OCI-LY7 (cell line): ENCODE measurements at regions not wholly inside any gene's neighbourhood (a gene's known extent, or its start where the extent isn't known, plus 50 kb on each side); places are given as distances from the start of the nearest gene placed in this dataset.

Source experiments
- BruUV-seq: library from RNA; stranded (reverse); fragments of 400-500 nt; replicated peaks from 2 replicates; lab custom pipeline; 2021; lab: Mats Ljungman, UMichigan
- CTCF ChIA-PET: fragments of 300-600 bp; sonication (Branson Sonifier 250); formaldehyde crosslinking; loops from one replicate; lab custom pipeline; 2022; ENCODE audit warnings: antibody characterized with exemption; ENCODE audit not compliant: unreplicated experiment; lab: Charles Lee
- POLR2A ChIA-PET: fragments of 300-600 bp; sonication (Branson Sonifier 250); formaldehyde crosslinking; loops from one replicate; lab custom pipeline; 2022; ENCODE audit warnings: antibody characterized with exemption; lab: Charles Lee
- DNase-seq: peaks from one replicate; pipeline ENCODE4 v3.0.0-alpha.2; 2015; ENCODE audit warnings: low spot score
- H2AFZ ChIP-seq: fragments of 200-600 bp; sonication (generic), shearing (Covaris generic); 2 replicates; pipeline ENCODE4 v1.6.1; 2014; ENCODE audit warnings: mild to moderate bottlenecking, antibody characterized with exemption, low read length, moderate library complexity
- H3K27ac ChIP-seq: fragments of 200-600 bp; sonication (generic); 2 replicates; pipeline ENCODE4 v1.5.1; 2014; ENCODE audit warnings: mixed run types, low read depth, mild to moderate bottlenecking, moderate library complexity, low read length, inconsistent platforms; ENCODE audit not compliant: poor library complexity, severe bottlenecking
- H3K36me3 ChIP-seq: fragments of 200-600 bp; sonication (generic); 2 replicates; pipeline ENCODE4 v1.6.1; 2014; ENCODE audit warnings: mild to moderate bottlenecking, antibody characterized with exemption, low read length, moderate library complexity, mixed read lengths; ENCODE audit not compliant: insufficient read depth
- H3K4me1 ChIP-seq: fragments of 200-600 bp; sonication (generic); 2 replicates; pipeline ENCODE4 v1.5.1; 2014; ENCODE audit warnings: mild to moderate bottlenecking, low read length; ENCODE audit not compliant: insufficient read depth, poor library complexity, severe bottlenecking
- H3K4me2 ChIP-seq: fragments of 200-600 bp; sonication (generic); 2 replicates; pipeline ENCODE4 v1.6.1; 2014; ENCODE audit warnings: mild to moderate bottlenecking, low read length
- H3K4me3 ChIP-seq: fragments of 200-600 bp; sonication (generic); 2 replicates; pipeline ENCODE4 v1.5.1; 2014; ENCODE audit warnings: mild to moderate bottlenecking, low read depth, low read length; ENCODE audit not compliant: poor library complexity, severe bottlenecking
- H3K79me2 ChIP-seq: fragments of 200-600 bp; sonication (generic); 2 replicates; pipeline ENCODE4 v1.6.1; 2016; ENCODE audit warnings: low read depth, mild to moderate bottlenecking, low read length, moderate library complexity, mixed read lengths; ENCODE audit not compliant: insufficient read depth
- H3K9me2 ChIP-seq: fragments of 200-600 bp; sonication (generic); 2 replicates; pipeline ENCODE4 v1.6.1; 2016; ENCODE audit warnings: mild to moderate bottlenecking, low read length, mixed read lengths; ENCODE audit not compliant: insufficient read depth
- H3K9me3 ChIP-seq: fragments of 200-600 bp; sonication (generic); 2 replicates; pipeline ENCODE4 v1.6.1; 2014; ENCODE audit warnings: mild to moderate bottlenecking, mixed run types, low read length, mixed read lengths
- H4K20me1 ChIP-seq: fragments of 200-600 bp; sonication (generic); 2 replicates; pipeline ENCODE4 v1.6.1; 2014; ENCODE audit warnings: mild to moderate bottlenecking, antibody characterized with exemption, low read length, moderate library complexity, mixed read lengths; ENCODE audit not compliant: insufficient read depth
- EZH2phosphoT487 ChIP-seq: fragments of 200-600 bp; sonication (generic); IDR thresholded peaks from 2 replicates; pipeline ENCODE4 v1.6.1; 2018; ENCODE audit warnings: low read depth, borderline replicate concordance, mild to moderate bottlenecking, mixed run types, antibody characterized with exemption, low read length, moderate library complexity, mixed read lengths
- intact Hi-C: fragments of 100-400 bp; cut with micrococcal nuclease; formaldehyde crosslinking; loops from one replicate; pipeline ENCODE4 v1.10.0; 2022; ENCODE audit not compliant: unreplicated experiment
- TF ChIP-seq, protein P1 (sequence below): fragments of 200-600 bp; sonication (generic); conservative IDR thresholded peaks from 2 replicates; pipeline ENCODE4 v1.5.1; 2014; ENCODE audit warnings: mild to moderate bottlenecking, antibody characterized with exemption, low read length, moderate library complexity, mixed read lengths

GRCh38 chr2:158041400-158041799 lies 60.3 kb upstream of the UPP2 start:
- H3K9me3 ChIP-seq = no peaks in the 10 kb centered on the region
- H3K4me1 ChIP-seq = no peaks in the 10 kb centered on the region
- H2AFZ ChIP-seq = no peak overlapping the region
- TF ChIP-seq, protein P1, sequence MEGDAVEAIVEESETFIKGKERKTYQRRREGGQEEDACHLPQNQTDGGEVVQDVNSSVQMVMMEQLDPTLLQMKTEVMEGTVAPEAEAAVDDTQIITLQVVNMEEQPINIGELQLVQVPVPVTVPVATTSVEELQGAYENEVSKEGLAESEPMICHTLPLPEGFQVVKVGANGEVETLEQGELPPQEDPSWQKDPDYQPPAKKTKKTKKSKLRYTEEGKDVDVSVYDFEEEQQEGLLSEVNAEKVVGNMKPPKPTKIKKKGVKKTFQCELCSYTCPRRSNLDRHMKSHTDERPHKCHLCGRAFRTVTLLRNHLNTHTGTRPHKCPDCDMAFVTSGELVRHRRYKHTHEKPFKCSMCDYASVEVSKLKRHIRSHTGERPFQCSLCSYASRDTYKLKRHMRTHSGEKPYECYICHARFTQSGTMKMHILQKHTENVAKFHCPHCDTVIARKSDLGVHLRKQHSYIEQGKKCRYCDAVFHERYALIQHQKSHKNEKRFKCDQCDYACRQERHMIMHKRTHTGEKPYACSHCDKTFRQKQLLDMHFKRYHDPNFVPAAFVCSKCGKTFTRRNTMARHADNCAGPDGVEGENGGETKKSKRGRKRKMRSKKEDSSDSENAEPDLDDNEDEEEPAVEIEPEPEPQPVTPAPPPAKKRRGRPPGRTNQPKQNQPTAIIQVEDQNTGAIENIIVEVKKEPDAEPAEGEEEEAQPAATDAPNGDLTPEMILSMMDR = no peak
- no peak for TF ChIP-seq EZH2phosphoT487
- no peak overlapping the region for H3K27ac ChIP-seq
- POLR2A ChIA-PET = no interaction called here
- no peaks in the 10 kb centered on the region for H3K9me2 ChIP-seq
- no peak overlapping the region for H3K4me2 ChIP-seq
- DNase-seq = no peak
- intact Hi-C loops = no loop called here
- no peak overlapping the region for H3K4me3 ChIP-seq
- no peaks in the 10 kb centered on the region for H3K79me2 ChIP-seq
- no TSS peak for BruUV-seq
- CTCF ChIA-PET = no interaction called here
- H3K36me3 ChIP-seq = no peaks in the 10 kb centered on the region
- H4K20me1 ChIP-seq = no peaks in the 10 kb centered on the region

DNA sequence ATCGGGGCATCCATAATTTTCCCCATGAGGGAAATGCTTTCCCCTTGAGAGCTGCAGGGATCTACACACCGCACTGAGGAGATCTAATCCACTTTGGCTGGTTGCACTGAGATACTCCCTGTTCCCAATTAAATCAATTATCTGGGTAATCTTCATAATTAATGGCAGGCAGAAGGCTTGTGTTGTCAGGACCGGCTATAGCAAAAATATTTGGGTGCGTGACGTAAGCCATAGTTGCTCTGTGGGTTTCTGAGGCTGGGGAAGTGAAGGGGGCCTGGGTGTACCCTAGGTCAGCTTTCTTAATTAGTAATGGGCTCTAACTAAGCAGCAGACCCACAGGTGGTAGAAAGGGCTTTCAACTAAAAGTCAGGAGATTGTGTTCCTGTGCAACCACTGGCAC lies 62.8 kb upstream of the UPP2 start:
- POLR2A ChIA-PET = no interaction called here
- no TSS peak for BruUV-seq
- Histone ChIP-seq H3K79me2 (no peaks in the 10 kb centered on the region), H3K4me1 (no peaks in the 10 kb centered on the region), H3K9me3 (no peaks in the 10 kb centered on the region), H3K27ac (no peak overlapping the region), H3K9me2 (no peaks in the 10 kb centered on the region), H3K36me3 (no peaks in the 10 kb centered on the region), H2AFZ (no peak overlapping the region), H3K4me2 (no peak overlapping the region), H3K4me3 (no peak overlapping the region), H4K20me1 (no peaks in the 10 kb centered on the region)
- TF ChIP-seq, protein P1 = no peak
- no peak for TF ChIP-seq EZH2phosphoT487
- CTCF ChIA-PET = no interaction called here
- no peak for DNase-seq
- intact Hi-C loops = no loop called here

- DNase-seq = peak; percentile 13
- Histone ChIP-seq H2AFZ (no peak overlapping the region), H4K20me1 (no peaks in the 10 kb centered on the region), H3K27ac (no peak overlapping the region), H3K4me3 (no peak overlapping the region), H3K4me1 (no peaks in the 10 kb centered on the region), H3K79me2 (no peaks in the 10 kb centered on the region), H3K4me2 (no peak overlapping the region), H3K36me3 (no peaks in the 10 kb centered on the region), H3K9me2 (no peaks in the 10 kb centered on the region), H3K9me3 (no peaks in the 10 kb centered on the region)
- intact Hi-C loops = no loop called here
- BruUV-seq = no TSS peak
- ChIA-PET CTCF (no interaction called here), POLR2A (no interaction called here)
- TF ChIP-seq, protein P1 = peak; percentile 60
- TF ChIP-seq EZH2phosphoT487 = no peak
Observed at GRCh38 chr2:158034198-158034866, 67.3 kb upstream of the UPP2 start.
